Stimulated activated effector memory CD8-positive, alpha-beta T cell treated with anti-CD3 and anti-CD28 coated beads, Interleukin-12 subunit alpha, Interleukin-12 subunit beta, amount 100 ng/mL, for 72 hours (primary cell): ENCODE measurements at regions not wholly inside any gene's neighbourhood (a gene's known extent, or its start where the extent isn't known, plus 50 kb on each side); places are given as distances from the start of the nearest gene placed in this dataset.
"Not testable (repeated sequence)": the region's sequence is repeated elsewhere in the genome, so short reads cannot be mapped to it uniquely, and the experiment has no call there.

Experiments used
- ATAC-seq: fragments of 150-1000 bp; cut with Tn5 transposase; 2 replicates; pipeline ENCODE4 v1.10.0; 2021
- DNase-seq, 2 donors: peaks; one replicate each; pipeline ENCODE4 v3.0.0; 2021 to 2022; ENCODE audit warnings: low spot score in 2 of 2
- H3K27ac Mint-ChIP-seq: one replicate; pipeline ENCODE4 v1.8.0; 2022; ENCODE audit warnings: mild to moderate bottlenecking, mixed read lengths
- H3K36me3 Mint-ChIP-seq: one replicate; pipeline ENCODE4 v1.8.0; 2022; ENCODE audit warnings: mild to moderate bottlenecking, mixed read lengths
- H3K4me1 Mint-ChIP-seq: one replicate; pipeline ENCODE4 v1.8.0; 2022; ENCODE audit warnings: mixed read lengths
- H3K4me3 Mint-ChIP-seq: one replicate; pipeline ENCODE4 v1.8.0; 2022; ENCODE audit warnings: mild to moderate bottlenecking, mixed read lengths
- H3K9me3 Mint-ChIP-seq: one replicate; pipeline ENCODE4 v1.8.0; 2022; ENCODE audit warnings: mixed read lengths

DNA sequence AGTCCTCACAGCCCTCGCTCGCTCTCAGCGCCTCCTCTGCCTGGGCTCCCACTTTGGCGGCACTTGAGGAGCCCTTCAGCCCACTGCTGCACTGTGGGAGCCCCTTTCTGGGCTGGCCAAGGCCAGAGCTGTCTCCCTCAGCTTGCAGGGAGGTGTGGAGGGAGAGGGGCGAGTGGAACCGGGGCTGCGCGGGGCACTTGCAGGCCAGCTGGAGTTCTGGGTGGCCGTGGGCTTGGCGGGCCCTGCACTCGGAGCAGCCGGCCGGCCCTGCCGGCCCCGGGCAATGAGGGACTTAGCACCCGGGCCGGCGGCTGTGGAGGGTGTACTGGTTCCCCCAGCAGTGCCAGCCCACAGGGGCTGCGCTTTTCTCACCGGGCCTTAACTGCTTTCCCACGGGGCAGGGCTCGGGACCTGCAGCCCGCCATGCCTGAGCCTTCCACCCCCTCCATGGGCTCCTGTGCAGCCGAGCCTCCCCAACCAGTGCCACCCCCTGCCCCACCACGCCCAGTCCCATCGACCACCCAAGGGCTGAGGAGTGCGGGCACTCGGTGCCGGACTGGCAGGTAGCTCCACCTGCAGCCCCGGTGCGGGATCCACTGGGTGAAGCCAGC lies 584.1 kb upstream of the KLF12 start:
- ATAC-seq, DNase-seq, H3K9me3 Mint-ChIP-seq, H3K4me3 Mint-ChIP-seq, H3K36me3 Mint-ChIP-seq, H3K27ac Mint-ChIP-seq, H3K4me1 Mint-ChIP-seq: not testable (repeated sequence)

DNA sequence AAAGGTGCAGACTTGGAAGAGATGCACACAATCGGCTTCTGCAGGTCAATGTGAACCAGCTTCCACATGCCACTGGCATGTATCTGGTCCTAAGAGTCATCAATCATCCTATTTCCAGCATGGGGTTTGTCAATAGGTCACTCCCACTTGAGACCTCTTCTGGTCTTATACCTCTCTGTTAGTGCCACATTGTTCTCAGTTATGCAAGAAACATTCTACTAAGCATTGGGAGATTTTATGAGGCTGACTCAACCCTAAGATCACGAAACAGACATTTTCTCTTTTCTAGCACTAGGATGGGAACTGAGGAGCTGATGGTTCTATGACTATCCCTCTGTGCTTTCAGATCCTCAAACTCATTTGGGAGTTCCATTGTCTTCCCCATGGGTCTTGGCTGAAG lies 581.5 kb upstream of the KLF12 start:
- no peak for ATAC-seq
- DNase-seq, result no peak
- Mint-ChIP-seq H3K36me3 (no peaks in the 10 kb centered on the region), H3K9me3 (no peaks in the 10 kb centered on the region), H3K4me1 (no peaks in the 10 kb centered on the region), H3K4me3 (no peak overlapping the region), H3K27ac (no peak overlapping the region)

DNA sequence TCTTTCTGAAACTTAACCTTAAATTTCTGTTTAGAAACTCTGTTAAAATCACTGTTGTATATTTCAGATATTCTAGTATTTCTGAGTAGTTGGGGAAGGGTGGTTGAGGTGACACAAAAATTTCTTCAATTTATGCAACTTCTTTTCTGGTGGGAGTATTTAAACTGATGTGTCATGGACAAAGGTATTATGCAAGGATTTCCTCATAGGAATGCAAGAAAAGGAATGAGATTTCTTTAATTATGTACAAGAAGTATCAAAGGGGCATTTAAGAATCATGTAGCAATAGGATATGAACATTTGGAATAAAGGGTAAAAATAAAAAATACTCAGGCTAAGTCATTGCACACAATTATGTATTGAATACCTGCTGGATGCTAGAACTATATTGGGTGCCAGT lies 575.8 kb upstream of the KLF12 start:
- no peak overlapping the region for H3K4me3 Mint-ChIP-seq
- no peak overlapping the region for H3K27ac Mint-ChIP-seq
- H3K4me1 Mint-ChIP-seq, result peaks cover 4% of the 10 kb centered on the region
- H3K9me3 Mint-ChIP-seq, result no peaks in the 10 kb centered on the region
- DNase-seq, result no peak
- H3K36me3 Mint-ChIP-seq, result no peaks in the 10 kb centered on the region
- no peak for ATAC-seq

DNA sequence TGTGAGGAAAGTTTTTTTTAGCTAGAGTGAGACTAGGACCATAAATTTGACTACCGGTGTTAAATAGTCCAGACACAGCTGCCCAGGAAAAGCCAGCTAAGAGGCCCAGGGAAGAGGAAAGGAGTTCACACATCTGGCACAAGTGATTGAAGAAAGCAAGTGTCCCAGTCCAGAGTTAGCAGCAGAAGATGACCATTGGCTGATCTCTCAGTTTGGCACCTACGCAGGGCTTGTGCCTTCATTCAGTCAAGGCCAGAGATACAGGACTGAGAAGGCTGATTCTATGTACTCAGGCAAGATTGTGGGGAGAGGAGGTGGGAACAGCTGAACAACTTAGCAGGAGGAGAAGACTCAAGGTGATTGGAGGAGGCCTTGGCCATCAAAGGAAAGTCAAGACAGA lies 575.0 kb upstream of the KLF12 start:
- Mint-ChIP-seq H3K36me3 (no peaks in the 10 kb centered on the region), H3K4me1 (peaks cover 4% of the 10 kb centered on the region), H3K27ac (no peak overlapping the region), H3K9me3 (no peaks in the 10 kb centered on the region), H3K4me3 (no peak overlapping the region)
- ATAC-seq (no peak), DNase-seq (no peak)

DNA sequence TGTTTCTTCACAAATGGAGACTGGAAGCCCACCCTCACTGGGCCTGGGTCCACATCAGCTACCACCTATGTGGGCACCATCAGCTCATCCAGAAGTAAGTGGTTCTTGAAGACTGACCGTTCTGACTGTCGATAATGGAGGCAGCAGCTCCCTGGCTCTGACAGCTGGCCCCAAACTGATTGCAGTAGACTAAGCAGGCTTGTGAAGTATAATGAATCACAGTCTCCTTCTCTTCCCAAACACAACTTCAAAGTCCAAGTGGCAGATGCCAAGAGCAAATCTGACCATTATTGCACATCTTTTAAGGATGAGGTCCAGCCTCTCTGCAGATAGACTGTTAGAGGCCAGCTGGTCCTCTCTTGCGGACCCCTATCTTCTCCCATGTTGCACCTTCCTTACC lies 574.4 kb upstream of the KLF12 start:
- H3K27ac Mint-ChIP-seq, result no peak overlapping the region
- no peak overlapping the region for H3K4me3 Mint-ChIP-seq
- no peaks in the 10 kb centered on the region for H3K36me3 Mint-ChIP-seq
- no peaks in the 10 kb centered on the region for H3K9me3 Mint-ChIP-seq
- DNase-seq (no peak), ATAC-seq (no peak)
- peaks cover 4% of the 10 kb centered on the region for H3K4me1 Mint-ChIP-seq

DNA sequence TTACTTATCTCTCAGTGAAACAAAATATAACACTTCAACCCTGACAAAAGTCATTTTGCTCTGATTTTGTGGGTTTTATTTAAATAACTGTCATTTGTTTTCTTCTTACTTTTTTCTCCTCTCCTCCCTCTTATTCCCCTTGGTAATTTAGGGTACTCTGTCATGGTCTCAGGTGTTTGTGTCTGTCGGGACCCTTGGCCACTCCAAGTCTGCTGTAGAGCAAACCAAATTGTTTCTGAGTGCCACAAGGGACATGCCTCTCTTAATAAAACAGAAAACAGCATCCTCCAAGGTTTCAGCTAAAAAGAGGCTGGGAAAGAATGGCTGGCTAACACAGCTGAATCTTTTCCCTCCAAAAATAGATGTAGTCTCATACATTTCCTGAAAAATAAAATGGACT lies 573.1 kb upstream of the KLF12 start:
- no peak for DNase-seq
- Mint-ChIP-seq H3K4me3 (no peak overlapping the region), H3K9me3 (no peaks in the 10 kb centered on the region), H3K27ac (no peak overlapping the region), H3K4me1 (peaks cover 4% of the 10 kb centered on the region), H3K36me3 (no peaks in the 10 kb centered on the region)
- no peak for ATAC-seq

DNA sequence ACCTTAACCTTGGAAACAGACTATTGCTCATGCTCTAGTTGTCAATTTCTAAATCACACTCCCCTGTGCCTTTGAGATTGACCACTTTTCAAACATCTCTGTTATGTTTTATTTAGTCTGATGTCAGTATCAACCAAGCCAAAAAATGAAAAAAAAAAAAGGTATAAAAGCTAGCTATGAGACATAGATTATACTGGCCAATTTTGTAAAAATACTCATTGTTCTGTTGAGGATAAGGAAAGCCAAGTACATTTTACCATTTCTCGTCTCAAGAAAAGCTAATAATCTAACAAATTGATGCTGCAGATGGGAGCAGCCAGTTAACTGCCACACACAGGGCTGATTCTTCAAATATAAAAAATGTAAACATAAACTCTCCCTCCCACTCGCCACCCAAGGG lies 572.6 kb upstream of the KLF12 start:
- Mint-ChIP-seq H3K9me3 (no peaks in the 10 kb centered on the region), H3K36me3 (no peaks in the 10 kb centered on the region), H3K27ac (no peak overlapping the region), H3K4me3 (no peak overlapping the region), H3K4me1 (peaks cover 4% of the 10 kb centered on the region)
- DNase-seq (no peak), ATAC-seq (no peak)

DNA sequence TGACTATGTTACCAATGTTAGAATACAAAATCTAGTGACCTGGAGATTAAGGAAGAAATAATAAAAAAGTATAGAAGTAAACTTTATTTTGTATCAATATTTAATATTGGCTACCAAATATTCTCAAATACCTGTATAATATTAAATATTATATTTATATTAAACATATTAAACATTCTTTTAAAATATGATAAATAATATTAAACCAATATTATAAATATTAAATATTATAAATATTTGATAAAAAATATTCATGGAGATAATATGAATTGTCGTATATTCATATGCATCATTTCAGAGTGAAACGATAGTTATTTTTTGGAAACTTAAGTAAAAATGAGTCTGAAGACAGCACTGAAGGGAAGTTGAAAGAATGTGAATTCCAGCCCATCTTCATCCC lies 571.2 kb upstream of the KLF12 start:
- no peak for DNase-seq
- Mint-ChIP-seq H3K36me3 (no peaks in the 10 kb centered on the region), H3K27ac (no peak overlapping the region), H3K4me1 (peaks cover 4% of the 10 kb centered on the region), H3K4me3 (no peak overlapping the region), H3K9me3 (no peaks in the 10 kb centered on the region)
- ATAC-seq, result no peak

DNA sequence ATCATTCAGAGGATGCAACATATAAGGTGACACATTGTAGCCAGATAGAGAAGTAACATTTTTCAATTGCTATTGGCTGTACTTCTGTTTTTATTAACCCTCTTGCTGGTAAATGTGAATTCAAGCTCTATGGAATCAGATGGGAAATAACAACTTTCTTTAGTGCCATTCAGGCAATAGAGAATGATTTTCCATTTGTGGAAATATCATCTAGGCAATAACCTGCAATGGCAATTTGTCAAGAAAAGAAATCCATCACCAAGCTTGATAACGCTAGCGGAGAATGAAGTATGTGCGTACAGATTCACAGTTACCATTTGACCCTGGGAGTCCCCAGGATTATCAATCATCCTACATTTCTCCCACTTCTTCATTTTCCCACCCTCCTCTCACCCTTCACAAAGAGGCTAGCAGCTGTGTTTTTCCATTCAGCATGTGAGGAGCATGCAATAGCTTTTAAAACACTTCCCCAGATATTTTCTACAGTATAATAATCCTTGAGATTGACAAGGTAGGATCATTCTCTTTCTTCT lies 569.7 kb upstream of the KLF12 start:
- no peak overlapping the region for H3K27ac Mint-ChIP-seq
- no peaks in the 10 kb centered on the region for H3K9me3 Mint-ChIP-seq
- DNase-seq, result no peak
- ATAC-seq, result no peak
- H3K4me1 Mint-ChIP-seq, result no peaks in the 10 kb centered on the region
- no peaks in the 10 kb centered on the region for H3K36me3 Mint-ChIP-seq
- H3K4me3 Mint-ChIP-seq, result no peak overlapping the region

DNA sequence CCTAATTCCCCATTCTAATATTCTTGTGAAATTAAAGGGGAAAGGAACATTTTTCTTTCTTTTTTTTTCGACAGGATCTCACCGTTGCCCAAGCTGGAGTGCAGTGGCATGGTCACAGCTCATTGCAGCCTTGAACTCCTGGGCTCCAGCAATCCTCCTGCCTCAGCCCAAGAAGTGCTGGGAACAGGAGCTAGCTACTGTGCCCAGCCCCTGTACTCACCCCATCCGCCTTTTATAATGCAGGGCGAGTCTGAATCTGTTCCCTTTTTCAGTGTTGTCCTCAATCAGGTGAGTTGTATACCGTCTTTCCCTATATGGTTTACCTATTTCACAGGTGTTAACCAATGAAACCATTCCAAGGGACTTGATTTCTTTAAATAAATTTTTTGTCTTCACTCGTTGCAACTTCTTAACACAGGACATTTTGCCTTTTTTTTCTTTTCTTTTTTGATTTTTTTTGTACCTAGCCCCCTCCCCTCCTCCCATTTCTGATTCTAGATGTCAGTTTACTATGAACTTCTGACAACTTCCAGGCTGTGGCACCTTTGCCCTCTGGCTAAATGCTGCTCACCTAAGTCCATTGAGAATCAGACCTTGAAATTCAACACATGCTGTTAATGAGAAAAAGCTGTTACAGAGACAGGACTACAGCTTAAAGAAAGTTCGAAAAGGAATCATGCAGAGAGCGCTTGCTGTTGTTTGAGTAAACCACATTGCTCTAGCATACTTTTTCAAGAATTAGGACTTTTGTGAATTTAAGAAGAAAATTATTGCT lies 562.1 kb upstream of the KLF12 start:
- Mint-ChIP-seq H3K27ac (no peak overlapping the region), H3K9me3 (no peaks in the 10 kb centered on the region), H3K4me3 (no peak overlapping the region), H3K4me1 (no peaks in the 10 kb centered on the region), H3K36me3 (no peaks in the 10 kb centered on the region)
- ATAC-seq, result no peak
- DNase-seq, result no peak

DNA sequence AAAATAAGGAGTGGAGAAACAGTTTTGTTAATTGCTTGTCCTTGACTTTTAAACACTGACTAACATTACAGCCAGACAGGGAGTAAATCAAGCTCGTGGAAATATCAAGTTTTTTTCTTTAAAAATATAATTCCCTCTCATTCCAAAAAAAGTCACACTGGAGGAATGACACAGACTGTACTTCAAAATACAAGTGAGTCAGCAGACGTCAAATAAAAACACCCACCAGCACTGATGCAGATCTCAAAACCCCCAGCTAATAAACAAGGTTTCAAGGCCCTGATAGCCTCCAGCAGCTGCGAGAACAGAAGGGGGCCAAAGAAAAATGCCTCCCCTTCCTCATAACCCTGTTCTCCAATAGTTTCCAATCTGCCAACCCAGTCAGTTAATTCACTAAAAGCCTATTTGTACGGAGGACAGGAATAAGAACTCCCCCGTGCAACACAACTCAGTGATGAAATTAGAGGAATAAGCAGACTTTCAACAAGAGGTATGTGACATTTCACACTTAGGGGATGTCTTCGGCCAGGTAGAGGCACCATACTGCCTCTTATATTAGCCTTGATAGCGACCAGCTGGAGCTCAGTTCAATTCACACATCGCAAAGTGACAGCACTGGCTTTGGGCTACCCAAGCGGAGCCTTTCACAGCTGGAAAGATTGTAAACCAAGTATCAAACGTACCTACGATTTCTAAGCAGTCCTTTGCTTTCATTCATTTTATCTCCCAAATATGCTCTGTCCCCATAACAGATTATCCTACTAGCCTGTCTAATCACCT lies 561.0 kb upstream of the KLF12 start:
- Mint-ChIP-seq H3K27ac (no peak overlapping the region), H3K4me1 (no peaks in the 10 kb centered on the region), H3K36me3 (no peaks in the 10 kb centered on the region), H3K9me3 (no peaks in the 10 kb centered on the region), H3K4me3 (no peak overlapping the region)
- DNase-seq (no peak), ATAC-seq (no peak)

DNA sequence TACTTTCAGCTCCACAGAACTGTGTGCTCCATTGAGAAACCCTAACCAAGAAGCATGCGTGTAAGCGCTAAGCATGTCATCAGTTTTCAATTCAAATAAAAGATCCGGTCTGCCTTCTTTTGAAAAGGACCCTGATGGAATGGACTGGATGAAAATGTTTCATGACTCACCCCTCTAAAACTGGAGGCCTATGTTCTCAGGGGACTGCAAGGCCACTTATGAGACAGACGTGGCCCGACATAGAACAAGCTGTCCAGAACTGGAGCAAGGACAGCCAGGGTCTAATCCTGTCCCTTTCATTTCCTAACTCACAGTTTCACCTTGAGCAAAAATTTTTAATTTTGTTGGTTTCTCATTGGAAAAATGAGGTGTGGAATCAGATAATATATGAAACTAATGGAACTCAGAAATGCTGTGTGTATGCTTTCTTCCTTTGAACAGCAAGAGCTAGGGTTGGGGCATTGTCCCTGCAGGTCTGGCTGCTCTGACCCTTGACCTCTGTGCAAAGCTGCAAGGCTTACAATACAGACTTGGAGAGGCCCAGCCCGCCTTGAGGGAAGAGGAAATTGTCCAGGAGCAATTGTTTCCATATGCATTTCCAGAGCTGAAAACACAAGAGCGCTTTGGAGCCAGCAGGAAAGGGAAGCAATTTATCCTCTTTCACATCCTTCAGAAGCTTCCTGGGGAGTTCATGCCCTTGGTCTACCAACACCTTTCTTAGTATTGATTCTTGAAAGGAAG lies 553.4 kb upstream of the KLF12 start:
- no peak for ATAC-seq
- no peak for DNase-seq
- Mint-ChIP-seq H3K36me3 (no peaks in the 10 kb centered on the region), H3K4me3 (no peak overlapping the region), H3K9me3 (no peaks in the 10 kb centered on the region), H3K4me1 (no peaks in the 10 kb centered on the region), H3K27ac (no peak overlapping the region)

DNA sequence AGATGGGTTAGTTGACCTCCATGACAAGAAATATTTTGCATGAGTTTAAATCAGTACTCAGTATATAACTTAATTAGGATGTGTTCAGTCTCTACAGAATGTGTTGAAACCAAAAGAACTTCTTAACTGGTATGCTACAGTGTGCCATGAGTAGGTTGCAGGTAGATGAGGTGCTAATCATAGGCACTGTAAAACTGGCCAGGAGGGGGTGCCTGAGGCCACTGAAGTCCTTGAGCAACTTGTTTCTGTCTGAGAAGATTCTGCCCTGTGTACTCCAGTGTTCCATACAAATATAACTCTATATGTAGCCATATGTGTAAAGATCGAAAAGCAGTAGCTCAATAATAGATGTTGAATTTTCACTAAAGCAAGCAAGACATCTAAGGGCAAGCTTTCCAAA lies 549.2 kb upstream of the KLF12 start:
- no peaks in the 10 kb centered on the region for H3K4me1 Mint-ChIP-seq
- ATAC-seq, result no peak
- H3K36me3 Mint-ChIP-seq, result no peaks in the 10 kb centered on the region
- DNase-seq, result no peak
- H3K4me3 Mint-ChIP-seq, result no peak overlapping the region
- H3K9me3 Mint-ChIP-seq, result no peaks in the 10 kb centered on the region
- H3K27ac Mint-ChIP-seq, result no peak overlapping the region

DNA sequence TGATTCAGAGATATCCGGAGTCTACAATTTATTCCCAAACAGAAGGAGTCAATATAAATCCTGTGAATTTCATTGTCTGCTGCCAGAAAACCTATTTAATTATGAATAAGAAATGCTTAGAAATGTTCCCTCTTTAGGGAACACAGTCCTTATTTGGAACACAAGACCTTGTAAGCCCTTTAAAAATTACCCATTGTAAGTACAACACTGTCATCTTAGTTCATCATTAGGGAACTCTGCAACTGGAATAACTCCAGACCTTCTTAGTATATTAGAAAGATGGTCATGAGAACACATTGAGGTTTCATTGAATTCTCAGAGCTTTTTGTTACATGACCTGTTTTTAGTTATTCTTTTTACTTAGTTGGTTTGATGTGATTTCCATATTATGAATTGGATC lies 548.5 kb upstream of the KLF12 start:
- Mint-ChIP-seq H3K9me3 (no peaks in the 10 kb centered on the region), H3K36me3 (no peaks in the 10 kb centered on the region), H3K27ac (no peak overlapping the region), H3K4me1 (no peaks in the 10 kb centered on the region), H3K4me3 (no peak overlapping the region)
- DNase-seq, result no peak
- no peak for ATAC-seq

DNA sequence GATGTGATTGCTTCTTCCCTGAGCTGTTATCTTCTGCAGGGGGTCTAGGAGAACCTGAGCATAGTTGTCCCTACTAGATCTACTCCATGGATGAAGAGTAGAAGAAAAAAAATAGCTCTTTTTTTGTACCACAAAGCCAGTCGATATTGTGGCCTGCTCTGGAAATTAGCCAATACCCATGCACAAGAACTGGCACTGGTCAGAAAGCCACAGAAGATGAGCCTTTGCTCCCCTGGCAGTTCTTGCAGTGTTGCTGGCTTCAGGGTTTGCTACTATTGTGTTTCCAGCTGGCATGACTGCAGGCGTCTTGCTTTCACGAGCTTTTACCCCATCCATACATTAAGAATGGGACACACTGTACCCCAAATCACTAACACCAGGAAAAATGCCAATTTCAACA lies 547.7 kb upstream of the KLF12 start:
- ATAC-seq, result no peak
- H3K9me3 Mint-ChIP-seq, result no peaks in the 10 kb centered on the region

More for the DNA sequence above, 547.7 kb upstream of the KLF12 start:
- DNase-seq, result no peak
- Mint-ChIP-seq H3K4me3 (no peak overlapping the region), H3K4me1 (no peaks in the 10 kb centered on the region), H3K36me3 (no peaks in the 10 kb centered on the region), H3K27ac (no peak overlapping the region)
